Endodermal cell (in vitro differentiated cells): ENCODE measurements at regions not wholly inside any gene's neighbourhood (a gene's known extent, or its start where the extent isn't known, plus 50 kb on each side); places are given as distances from the start of the nearest gene placed in this dataset.

Source experiments
- DNase-seq: peaks from one replicate; pipeline ENCODE4 v3.0.0-alpha.2; 2017
- H3K27ac ChIP-seq: 2 replicates; pipeline ENCODE4 v1.5.1; 2013; ENCODE audit warnings: mild to moderate bottlenecking, low read depth, low read length, moderate library complexity
- H3K27me3 ChIP-seq: 2 replicates; pipeline ENCODE4 v1.6.1; 2013; ENCODE audit warnings: mild to moderate bottlenecking, low read length, moderate library complexity; ENCODE audit not compliant: insufficient read depth, control insufficient read depth, poor library complexity, severe bottlenecking
- H3K36me3 ChIP-seq: 2 replicates; pipeline ENCODE4 v1.7.0; 2013; ENCODE audit warnings: mild to moderate bottlenecking, low read length, moderate library complexity; ENCODE audit not compliant: control insufficient read depth, insufficient read depth
- H3K4me1 ChIP-seq: one replicate; pipeline ENCODE4 v1.7.0; 2013; ENCODE audit warnings: low read length; ENCODE audit not compliant: control insufficient read depth, insufficient read depth
- H3K4me3 ChIP-seq: 2 replicates; pipeline ENCODE4 v1.5.1; 2013; ENCODE audit warnings: mild to moderate bottlenecking, low read length, moderate library complexity
- H3K9ac ChIP-seq: 2 replicates; pipeline ENCODE4 v1.6.1; 2013; ENCODE audit warnings: mild to moderate bottlenecking, low read length, moderate library complexity; ENCODE audit not compliant: poor library complexity, severe bottlenecking; ENCODE audit errors: extremely low read depth
- H3K9me3 ChIP-seq: 2 replicates; pipeline ENCODE4 v1.6.1; 2013; ENCODE audit warnings: mild to moderate bottlenecking, low read length, moderate library complexity; ENCODE audit not compliant: control insufficient read depth
- H3K27ac Mint-ChIP-seq: 2 replicates; pipeline ENCODE4 v1.8.0; 2020; ENCODE audit warnings: mixed read lengths
- H3K27me3 Mint-ChIP-seq: 2 replicates; pipeline ENCODE4 v1.8.0; 2021; ENCODE audit warnings: mild to moderate bottlenecking, mixed read lengths; ENCODE audit not compliant: insufficient read depth
- H3K36me3 Mint-ChIP-seq: 2 replicates; pipeline ENCODE4 v1.8.0; 2020; ENCODE audit warnings: low read depth, mixed read lengths
- H3K4me1 Mint-ChIP-seq: 2 replicates; pipeline ENCODE4 v1.8.0; 2020; ENCODE audit warnings: mixed read lengths
- H3K4me3 Mint-ChIP-seq: 2 replicates; pipeline ENCODE4 v1.8.0; 2020; ENCODE audit warnings: mild to moderate bottlenecking, moderate library complexity, mixed read lengths
- H3K9me3 Mint-ChIP-seq: 2 replicates; pipeline ENCODE4 v1.8.0; 2020; ENCODE audit warnings: mild to moderate bottlenecking, mixed read lengths
- WGBS, 2 experiments: methylation state at CpG; one replicate each; pipeline versions ENCODE4 v1.1.5 to v1.1.7; 2013; ENCODE audit warnings: missing lambda C conversion rate in 2 of 2, mixed read lengths in 1 of 2; ENCODE audit not compliant: insufficient coverage in 1 of 2, insufficient read length in 1 of 2; 5-methylcytosine and 5-hydroxymethylcytosine counted together
- TF ChIP-seq, protein P1 (sequence below): fragments of 200-600 bp; sonication (generic); conservative IDR thresholded peaks from 2 replicates; pipeline ENCODE4 v1.5.0; 2021; ENCODE audit warnings: antibody characterized with exemption, mild to moderate bottlenecking

DNA sequence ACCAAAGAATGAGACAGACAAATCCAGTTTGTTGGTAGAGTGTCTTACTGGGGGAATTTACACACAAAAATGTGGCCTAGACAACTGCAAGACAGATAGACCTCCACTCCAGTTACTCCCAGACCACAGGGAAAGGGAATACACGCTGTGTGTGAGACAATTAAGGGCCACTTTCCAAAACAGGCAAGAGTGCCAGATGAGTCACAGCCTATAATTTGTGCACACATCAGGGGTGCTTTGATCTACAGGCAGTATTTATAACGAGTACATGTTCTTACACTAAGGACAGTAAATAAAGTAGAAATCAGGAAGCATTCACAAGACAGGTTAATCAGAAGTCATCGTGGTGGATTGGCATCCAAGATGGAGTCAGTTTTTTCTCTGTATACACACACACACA is 114.8 kb downstream of the ZNF622 start:
- Histone ChIP-seq H3K27ac (no peak overlapping the region), H3K4me3 (no peak overlapping the region), H3K4me1 (peaks cover 11% of the 10 kb centered on the region), H3K9ac (no peak overlapping the region), H3K27me3 (no peaks in the 10 kb centered on the region), H3K36me3 (no peaks in the 10 kb centered on the region), H3K9me3 (no peaks in the 10 kb centered on the region)
- TF ChIP-seq, protein P1, sequence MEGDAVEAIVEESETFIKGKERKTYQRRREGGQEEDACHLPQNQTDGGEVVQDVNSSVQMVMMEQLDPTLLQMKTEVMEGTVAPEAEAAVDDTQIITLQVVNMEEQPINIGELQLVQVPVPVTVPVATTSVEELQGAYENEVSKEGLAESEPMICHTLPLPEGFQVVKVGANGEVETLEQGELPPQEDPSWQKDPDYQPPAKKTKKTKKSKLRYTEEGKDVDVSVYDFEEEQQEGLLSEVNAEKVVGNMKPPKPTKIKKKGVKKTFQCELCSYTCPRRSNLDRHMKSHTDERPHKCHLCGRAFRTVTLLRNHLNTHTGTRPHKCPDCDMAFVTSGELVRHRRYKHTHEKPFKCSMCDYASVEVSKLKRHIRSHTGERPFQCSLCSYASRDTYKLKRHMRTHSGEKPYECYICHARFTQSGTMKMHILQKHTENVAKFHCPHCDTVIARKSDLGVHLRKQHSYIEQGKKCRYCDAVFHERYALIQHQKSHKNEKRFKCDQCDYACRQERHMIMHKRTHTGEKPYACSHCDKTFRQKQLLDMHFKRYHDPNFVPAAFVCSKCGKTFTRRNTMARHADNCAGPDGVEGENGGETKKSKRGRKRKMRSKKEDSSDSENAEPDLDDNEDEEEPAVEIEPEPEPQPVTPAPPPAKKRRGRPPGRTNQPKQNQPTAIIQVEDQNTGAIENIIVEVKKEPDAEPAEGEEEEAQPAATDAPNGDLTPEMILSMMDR, result no peak
- Mint-ChIP-seq H3K27ac (no peak overlapping the region), H3K4me3 (no peak overlapping the region), H3K27me3 (no peaks in the 10 kb centered on the region), H3K9me3 (peaks cover 12% of the 10 kb centered on the region), H3K36me3 (peaks cover 4% of the 10 kb centered on the region), H3K4me1 (peaks cover 27% of the 10 kb centered on the region)
- 96% methylated on average over 3 of the region's 3 CpGs; no CpG with 5 or more reads in 1 of the 2 experiments for WGBS, 2 experiments
- DNase-seq, result no peak

DNA sequence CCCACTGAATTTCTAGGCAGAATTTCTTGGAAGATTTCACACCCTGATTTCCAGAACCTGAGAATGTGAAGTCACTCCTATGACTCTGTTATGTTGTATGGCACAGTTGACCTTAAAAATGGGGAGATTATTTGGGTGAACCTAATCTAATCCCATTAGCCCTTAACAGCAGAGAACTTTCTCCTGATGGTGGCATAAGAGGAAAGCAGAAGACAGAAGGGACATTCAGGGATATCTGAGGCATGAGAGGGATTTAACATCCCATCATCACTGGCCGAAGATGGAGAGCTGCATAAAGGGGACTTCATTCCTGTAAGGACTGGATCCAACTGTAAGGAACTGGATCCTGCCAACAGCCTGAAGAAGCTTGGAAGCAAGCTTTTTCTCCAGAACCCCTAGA is 119.2 kb downstream of the ZNF622 start:
- no peak overlapping the region for H3K27ac ChIP-seq
- H3K9me3 ChIP-seq, result peaks cover 7% of the 10 kb centered on the region
- no peaks in the 10 kb centered on the region for H3K27me3 Mint-ChIP-seq
- WGBS, 2 experiments, result 33 to 61% methylated on average over 1 of the region's 1 CpG
- no peak overlapping the region for H3K9ac ChIP-seq
- peaks cover 8% of the 10 kb centered on the region for H3K9me3 Mint-ChIP-seq
- H3K4me1 ChIP-seq, result peaks cover 15% of the 10 kb centered on the region
- H3K27me3 ChIP-seq, result no peaks in the 10 kb centered on the region
- H3K36me3 Mint-ChIP-seq, result no peaks in the 10 kb centered on the region
- TF ChIP-seq, protein P1, result no peak
- no peaks in the 10 kb centered on the region for H3K36me3 ChIP-seq
- no peak for DNase-seq
- H3K27ac Mint-ChIP-seq, result no peak overlapping the region
- no peak overlapping the region for H3K4me3 Mint-ChIP-seq
- peak overlapping the region; percentile 20 for H3K4me3 ChIP-seq
- H3K4me1 Mint-ChIP-seq, result peaks cover 53% of the 10 kb centered on the region

DNA sequence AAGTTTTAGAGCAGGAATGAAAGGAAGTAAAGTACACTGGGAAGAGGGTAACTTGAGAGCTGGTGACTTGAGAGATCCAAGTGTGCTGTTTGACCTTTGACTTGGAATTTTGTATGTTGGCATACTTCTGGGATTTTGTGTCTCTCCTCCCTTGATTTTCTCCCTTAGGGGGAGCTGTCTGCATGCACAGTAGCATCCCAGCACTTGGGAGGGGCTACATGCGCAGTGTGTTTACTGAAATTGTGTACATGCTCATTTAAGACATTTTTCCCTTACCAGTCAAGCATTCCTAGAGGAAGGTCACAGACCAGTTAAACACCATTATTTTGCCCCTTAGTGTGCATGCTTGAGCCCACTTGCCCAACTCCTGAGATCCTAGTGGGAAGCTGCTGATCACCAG is 120.1 kb downstream of the ZNF622 start:
- H3K4me3 Mint-ChIP-seq, result no peak overlapping the region
- Histone ChIP-seq H3K4me3 (no peak overlapping the region), H3K4me1 (peaks cover 12% of the 10 kb centered on the region), H3K27ac (no peak overlapping the region), H3K9me3 (peaks cover 7% of the 10 kb centered on the region), H3K27me3 (no peaks in the 10 kb centered on the region), H3K9ac (no peak overlapping the region), H3K36me3 (no peaks in the 10 kb centered on the region)
- H3K27me3 Mint-ChIP-seq, result no peaks in the 10 kb centered on the region
- 100% methylated on average over 1 of the region's 1 CpG; no CpG with 5 or more reads in 1 of the 2 experiments for WGBS, 2 experiments
- H3K9me3 Mint-ChIP-seq, result peaks cover 8% of the 10 kb centered on the region
- DNase-seq, result no peak
- TF ChIP-seq, protein P1, result peak; percentile 65
- peak overlapping the region; percentile 67 for H3K27ac Mint-ChIP-seq
- no peaks in the 10 kb centered on the region for H3K36me3 Mint-ChIP-seq
- peaks cover 48% of the 10 kb centered on the region for H3K4me1 Mint-ChIP-seq
